ENCODE measurements at regions not wholly inside any gene's neighbourhood (a gene's known extent, or its start where the extent isn't known, plus 50 kb on each side); places are given as distances from the start of the nearest gene placed in this dataset.

DNA sequence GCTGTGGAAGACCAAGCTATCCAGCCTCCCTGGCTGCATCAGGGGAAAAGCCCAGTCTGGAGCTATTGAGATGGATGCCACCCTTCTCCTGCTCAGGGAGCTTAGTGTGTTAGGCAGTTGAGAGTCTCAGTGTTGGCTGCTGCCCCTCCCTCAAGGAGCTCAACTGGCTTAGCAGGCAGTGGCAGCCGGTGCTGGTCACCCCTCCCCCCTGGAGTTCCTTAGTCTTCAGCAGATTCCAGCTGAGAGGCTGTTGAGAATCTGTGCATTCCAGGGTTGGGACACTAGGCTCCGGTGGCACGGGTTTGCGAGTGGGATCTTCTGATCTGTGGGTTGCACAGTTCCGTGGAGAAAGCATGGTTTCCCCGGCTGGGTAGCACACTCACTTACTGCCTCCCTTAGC lies 883.8 kb downstream of the NSUN3 start:
- POLR2A ChIA-PET: no interaction called here
- ATAC-seq (no peak), DNase-seq (no peak)
- Mint-ChIP-seq H3K27me3 (no peaks in the 10 kb centered on the region), H3K4me3 (no peak overlapping the region), H3K36me3 (peaks cover 0 to 6% (median 0%) of the 10 kb centered on the region in 3 donors), H3K4me1 (no peaks in the 10 kb centered on the region), H3K27ac (no peak overlapping the region), H3K9me3 (peaks cover 6 to 34% (median 17%) of the 10 kb centered on the region in 9 donors)

GRCh38 chr3:94961423-94962100 lies 898.7 kb downstream of the NSUN3 start:
- POLR2A ChIA-PET: no interaction called here
- Mint-ChIP-seq H3K4me3 (no peak overlapping the region), H3K9me3 (peaks cover 0 to 11% (median 6%) of the 10 kb centered on the region in 9 donors), H3K4me1 (no peaks in the 10 kb centered on the region), H3K27ac (no peak overlapping the region), H3K36me3 (no peaks in the 10 kb centered on the region), H3K27me3 (no peaks in the 10 kb centered on the region)
- ATAC-seq (no peak), DNase-seq (no peak)

DNA sequence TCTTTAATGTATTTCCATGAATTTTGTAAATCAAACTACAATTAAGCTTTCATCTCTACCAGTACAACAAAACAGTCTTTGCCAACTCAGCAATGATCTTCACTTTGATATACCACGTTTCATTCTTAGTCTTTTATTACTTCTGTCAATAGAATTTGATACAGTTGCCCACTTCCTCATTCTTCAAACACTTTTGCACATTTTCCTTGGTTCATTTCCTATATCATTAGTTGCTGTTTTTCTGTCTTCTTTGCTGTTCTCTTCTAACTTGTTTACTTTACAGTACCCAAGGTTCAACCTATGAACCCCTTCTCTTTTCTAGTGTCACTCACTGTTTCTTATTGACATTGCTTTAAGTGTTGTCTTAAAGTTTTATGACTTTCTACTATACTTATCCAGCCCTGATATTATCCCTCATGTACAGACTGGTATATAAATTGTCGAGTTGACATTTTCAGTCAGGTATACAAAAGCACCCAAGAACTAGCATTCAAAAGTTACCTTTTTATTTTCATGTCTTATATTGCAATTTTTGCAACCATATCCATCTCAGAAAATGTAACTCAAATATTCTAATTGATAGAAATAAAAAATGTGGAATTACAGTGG lies 903.1 kb downstream of the NSUN3 start:
- DNase-seq (no peak), ATAC-seq (no peak)
- H3K27me3 Mint-ChIP-seq: no peaks in the 10 kb centered on the region
- no peak overlapping the region for H3K27ac Mint-ChIP-seq
- peaks cover 0 to 15% (median 9%) of the 10 kb centered on the region in 9 donors for H3K9me3 Mint-ChIP-seq
- POLR2A ChIA-PET: no interaction called here
- H3K4me3 Mint-ChIP-seq: no peak overlapping the region
- no peaks in the 10 kb centered on the region for H3K4me1 Mint-ChIP-seq
- H3K36me3 Mint-ChIP-seq: no peaks in the 10 kb centered on the region

GRCh38 chr3:94967196-94967595 lies 904.3 kb downstream of the NSUN3 start:
- Mint-ChIP-seq H3K36me3 (no peaks in the 10 kb centered on the region), H3K9me3 (peaks cover 0 to 15% (median 11%) of the 10 kb centered on the region in 9 donors), H3K27ac (no peak overlapping the region), H3K4me1 (no peaks in the 10 kb centered on the region), H3K4me3 (no peak overlapping the region), H3K27me3 (no peaks in the 10 kb centered on the region)
- POLR2A ChIA-PET: no interaction called here
- DNase-seq (no peak), ATAC-seq (no peak)

DNA sequence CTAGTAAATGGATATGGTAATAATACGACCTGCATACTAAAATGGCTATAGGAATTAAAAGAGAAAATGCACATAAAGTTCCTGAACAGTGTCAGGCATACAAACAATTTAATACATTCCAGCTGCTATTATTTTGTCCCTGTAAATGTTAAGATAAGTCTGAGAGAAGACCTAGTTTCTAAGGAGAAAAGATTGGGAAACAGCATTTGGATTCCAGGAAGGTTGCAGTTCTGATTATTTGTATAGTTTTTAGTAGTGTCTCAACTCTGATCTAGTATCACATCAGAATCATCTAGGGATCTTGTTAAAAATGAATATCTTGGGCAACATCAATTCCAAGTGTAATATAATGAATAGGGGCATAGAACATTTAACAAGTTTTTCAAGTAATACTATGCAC lies 905.7 kb downstream of the NSUN3 start:
- Mint-ChIP-seq H3K4me3 (no peak overlapping the region), H3K36me3 (no peaks in the 10 kb centered on the region), H3K27ac (no peak overlapping the region), H3K9me3 (peaks cover 0 to 20% (median 11%) of the 10 kb centered on the region in 9 donors), H3K4me1 (no peaks in the 10 kb centered on the region), H3K27me3 (no peaks in the 10 kb centered on the region)
- ATAC-seq: no peak
- DNase-seq: no peak
- POLR2A ChIA-PET: no interaction called here

DNA sequence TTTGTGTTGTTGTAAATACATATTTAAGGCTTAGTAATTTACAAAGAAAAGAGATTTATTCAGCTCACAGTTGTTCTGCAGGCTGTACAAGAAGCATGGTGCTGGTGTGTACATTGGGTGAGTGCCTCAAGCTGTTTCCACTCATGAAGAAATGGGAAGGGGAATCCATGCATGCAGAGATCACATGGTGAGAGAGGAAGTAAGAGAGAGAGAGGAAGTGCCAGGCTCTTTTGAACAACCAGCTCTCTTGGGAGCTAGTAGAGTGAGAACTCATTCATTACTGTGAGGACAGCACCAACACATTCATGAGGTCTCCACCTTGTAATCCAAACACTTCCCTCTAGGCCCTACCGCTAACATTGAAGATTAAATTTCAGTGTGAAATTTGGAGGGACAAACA lies 909.2 kb downstream of the NSUN3 start:
- Mint-ChIP-seq H3K27me3 (no peaks in the 10 kb centered on the region), H3K36me3 (no peaks in the 10 kb centered on the region), H3K9me3 (peaks cover 0 to 33% (median 7%) of the 10 kb centered on the region in 9 donors), H3K4me3 (no peak overlapping the region), H3K4me1 (no peaks in the 10 kb centered on the region), H3K27ac (no peak overlapping the region)
- DNase-seq: no peak
- ATAC-seq: no peak
- POLR2A ChIA-PET: no interaction called here

DNA sequence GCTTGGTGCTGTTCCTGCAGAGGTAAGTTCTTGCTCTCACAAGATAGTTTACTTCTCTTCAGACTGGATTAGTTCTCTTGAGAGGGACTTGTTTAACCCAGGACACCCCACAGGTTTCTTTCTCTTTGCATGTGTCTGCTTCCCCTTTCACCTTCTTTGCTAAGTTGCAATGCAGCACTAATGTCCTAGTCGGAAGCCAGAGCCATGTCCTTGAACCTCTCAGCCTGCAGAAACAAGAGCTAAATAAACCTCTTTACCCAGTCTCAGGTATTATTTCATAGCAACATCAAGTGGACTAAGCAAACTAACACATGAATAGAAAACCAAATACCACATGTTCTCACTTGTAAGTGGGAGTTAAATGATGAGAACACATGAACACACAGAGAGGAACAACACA lies 915.2 kb downstream of the NSUN3 start:
- Mint-ChIP-seq H3K27me3 (no peaks in the 10 kb centered on the region), H3K36me3 (no peaks in the 10 kb centered on the region), H3K9me3 (peaks cover 0 to 33% (median 10%) of the 10 kb centered on the region in 9 donors), H3K27ac (no peak overlapping the region), H3K4me3 (no peak overlapping the region), H3K4me1 (no peaks in the 10 kb centered on the region)
- ATAC-seq (no peak), DNase-seq (no peak)
- POLR2A ChIA-PET: no interaction called here

DNA sequence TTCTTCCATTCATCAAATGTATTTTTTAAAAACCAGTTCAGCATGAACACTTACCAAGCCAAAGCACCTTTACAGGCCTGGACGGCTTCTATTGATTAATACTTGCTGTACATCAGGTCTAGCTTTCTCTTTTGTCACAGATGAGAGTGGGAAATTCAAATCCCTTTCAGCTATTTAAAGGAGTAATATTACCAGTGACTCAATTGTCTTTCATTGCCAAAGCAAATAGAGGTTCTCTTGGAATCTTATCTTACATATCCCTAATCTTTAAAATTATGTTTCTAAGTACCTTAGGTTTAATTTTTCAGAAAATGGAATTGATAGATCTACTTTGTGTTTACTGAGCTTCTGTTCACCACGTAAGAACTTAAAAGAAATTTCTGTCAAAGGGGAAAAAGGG lies 922.9 kb downstream of the NSUN3 start:
- Mint-ChIP-seq H3K27me3 (no peaks in the 10 kb centered on the region), H3K4me3 (no peak overlapping the region), H3K4me1 (no peaks in the 10 kb centered on the region), H3K27ac (no peak overlapping the region), H3K9me3 (peaks cover 0 to 17% (median 2%) of the 10 kb centered on the region in 9 donors), H3K36me3 (no peaks in the 10 kb centered on the region)
- ATAC-seq: no peak
- no peak for DNase-seq
- POLR2A ChIA-PET: no interaction called here

GRCh38 chr3:94990952-94991705 lies 928.3 kb downstream of the NSUN3 start:
- Mint-ChIP-seq H3K27me3 (no peaks in the 10 kb centered on the region), H3K4me1 (no peaks in the 10 kb centered on the region), H3K36me3 (no peaks in the 10 kb centered on the region), H3K9me3 (peaks cover 0 to 27% (median 6%) of the 10 kb centered on the region in 9 donors), H3K27ac (no peak overlapping the region), H3K4me3 (no peak overlapping the region)
- POLR2A ChIA-PET: no interaction called here
- ATAC-seq (no peak), DNase-seq (no peak)

DNA sequence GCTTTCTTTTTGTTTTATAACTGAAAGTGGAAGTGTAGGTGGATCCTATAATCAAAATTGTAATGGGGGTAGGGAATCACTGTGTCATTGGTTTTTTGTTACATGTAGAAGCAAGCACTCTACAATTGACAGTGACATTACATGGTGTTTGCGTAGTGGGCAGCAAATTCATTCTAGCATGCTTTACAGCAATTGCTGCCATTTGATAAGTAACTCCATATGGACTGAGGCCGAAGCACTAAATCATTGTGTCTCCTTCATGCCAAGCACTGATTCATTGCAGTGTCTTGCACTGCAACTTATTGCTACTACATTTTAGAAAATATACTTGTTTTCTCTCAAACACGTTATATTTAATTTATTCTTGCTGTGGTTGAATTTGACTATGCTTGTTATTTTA lies 933.9 kb downstream of the NSUN3 start:
- ATAC-seq: no peak
- no peaks in the 10 kb centered on the region for H3K36me3 Mint-ChIP-seq
- DNase-seq: no peak
- no peak overlapping the region for H3K27ac Mint-ChIP-seq
- H3K9me3 Mint-ChIP-seq: peaks cover 0 to 22% (median 6%) of the 10 kb centered on the region in 9 donors
- H3K4me3 Mint-ChIP-seq: no peak overlapping the region
- no peaks in the 10 kb centered on the region for H3K27me3 Mint-ChIP-seq
- H3K4me1 Mint-ChIP-seq: no peaks in the 10 kb centered on the region
- POLR2A ChIA-PET: no interaction called here

DNA sequence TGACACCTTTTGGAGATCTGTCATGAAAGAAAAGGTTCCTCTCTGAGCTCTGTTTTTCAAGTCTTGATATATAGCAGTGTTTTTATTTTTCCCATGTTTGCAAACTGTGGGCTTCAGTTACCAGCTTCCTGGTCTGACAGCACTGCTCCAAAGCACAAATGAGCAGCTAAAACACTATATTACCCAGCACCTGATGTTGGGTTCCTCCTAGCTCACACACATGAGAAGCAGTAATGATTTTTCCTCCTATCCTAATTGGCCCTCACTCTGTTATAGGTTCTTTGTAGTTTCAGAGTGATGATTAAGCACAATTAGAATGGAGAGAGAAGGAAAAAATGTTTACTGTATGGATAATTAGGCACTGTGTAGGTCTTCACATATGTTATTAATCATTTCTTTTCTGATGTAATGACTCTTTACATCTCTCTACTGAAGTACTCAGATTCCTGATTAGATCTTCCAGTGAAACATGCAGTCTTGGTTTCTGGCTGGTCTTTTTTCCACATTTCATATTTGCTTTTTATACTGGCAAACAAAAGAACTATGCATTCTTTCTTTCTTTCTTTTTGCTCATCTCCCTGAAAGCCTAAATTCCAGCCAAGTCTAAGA lies 939.7 kb downstream of the NSUN3 start:
- POLR2A ChIA-PET: no interaction called here
- H3K9me3 Mint-ChIP-seq: peaks cover 0 to 11% (median 3%) of the 10 kb centered on the region in 9 donors
- ATAC-seq (no peak), DNase-seq (no peak)
- no peak overlapping the region for H3K27ac Mint-ChIP-seq
- no peak overlapping the region for H3K4me3 Mint-ChIP-seq
- H3K36me3 Mint-ChIP-seq: no peaks in the 10 kb centered on the region
- H3K4me1 Mint-ChIP-seq: no peaks in the 10 kb centered on the region
- H3K27me3 Mint-ChIP-seq: no peaks in the 10 kb centered on the region

DNA sequence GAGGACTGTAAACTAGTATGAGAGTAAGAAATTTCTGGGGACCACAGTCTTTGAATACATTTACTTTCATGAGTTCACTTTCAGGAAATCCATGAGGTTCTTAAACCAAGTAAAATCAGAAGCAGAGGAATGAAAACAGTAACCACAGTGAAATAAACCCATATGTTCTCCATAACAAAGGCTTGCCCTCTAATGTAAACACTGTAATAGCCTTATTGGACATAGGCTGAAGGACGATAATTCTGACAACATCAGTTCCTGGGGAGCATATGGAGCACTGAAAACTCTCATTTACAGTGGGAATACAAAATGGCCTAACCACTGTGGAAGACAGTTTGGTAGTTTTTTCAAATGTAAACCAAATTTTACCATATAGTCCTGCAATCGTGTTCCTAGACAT lies 965.8 kb downstream of the NSUN3 start:
- Mint-ChIP-seq H3K9me3 (peaks cover 0 to 10% (median 3%) of the 10 kb centered on the region in 9 donors), H3K4me1 (no peaks in the 10 kb centered on the region), H3K27me3 (no peaks in the 10 kb centered on the region), H3K4me3 (no peak overlapping the region), H3K27ac (no peak overlapping the region), H3K36me3 (no peaks in the 10 kb centered on the region)
- no peak for ATAC-seq
- POLR2A ChIA-PET: no interaction called here
- no peak for DNase-seq

GRCh38 chr3:95029644-95030043 lies 966.8 kb downstream of the NSUN3 start:
- Mint-ChIP-seq H3K36me3 (no peaks in the 10 kb centered on the region), H3K27me3 (no peaks in the 10 kb centered on the region), H3K4me3 (no peak overlapping the region), H3K27ac (no peak overlapping the region), H3K4me1 (no peaks in the 10 kb centered on the region), H3K9me3 (peaks cover 0 to 16% (median 4%) of the 10 kb centered on the region in 9 donors)
- POLR2A ChIA-PET: no interaction called here
- ATAC-seq: no peak
- no peak for DNase-seq
